Neural progenitor cell (in vitro differentiated cells): ENCODE measurements at regions not wholly inside any gene's neighbourhood (a gene's known extent, or its start where the extent isn't known, plus 50 kb on each side); places are given as distances from the start of the nearest gene placed in this dataset.

Experiments used
- DNase-seq: peaks from one replicate; pipeline ENCODE4 v3.0.0-alpha.2; 2016; ENCODE audit warnings: low spot score
- H2AFZ ChIP-seq: fragments of 200-600 bp; sonication (generic); replicated peaks from 2 replicates; pipeline ENCODE4 v1.6.1; 2016; ENCODE audit warnings: antibody characterized with exemption
- H3F3A ChIP-seq: fragments of 200-600 bp; sonication (generic); 2 replicates; pipeline ENCODE4 v1.6.1; 2016; ENCODE audit warnings: antibody characterized with exemption, low read depth
- H3K27ac ChIP-seq: fragments of 200-600 bp; sonication (generic); 2 replicates; pipeline ENCODE4 v1.5.1; 2016; ENCODE audit warnings: mild to moderate bottlenecking
- H3K27me3 ChIP-seq: fragments of 200-600 bp; sonication (generic); 2 replicates; pipeline ENCODE4 v1.6.1; 2016; ENCODE audit warnings: mild to moderate bottlenecking, moderate library complexity
- H3K36me3 ChIP-seq: fragments of 200-600 bp; sonication (generic); 2 replicates; pipeline ENCODE4 v1.5.1; 2016
- H3K4me1 ChIP-seq: fragments of 200-600 bp; sonication (generic); 2 replicates; pipeline ENCODE4 v1.6.1; 2016; ENCODE audit warnings: mixed run types
- H3K4me2 ChIP-seq: fragments of 200-600 bp; sonication (generic); 2 replicates; pipeline ENCODE4 v1.6.1; 2016
- H3K4me3 ChIP-seq: fragments of 200-600 bp; sonication (generic); 2 replicates; pipeline ENCODE4 v1.5.1; 2016
- H3K79me2 ChIP-seq: fragments of 200-600 bp; sonication (generic); 2 replicates; pipeline ENCODE4 v1.6.1; 2016; ENCODE audit warnings: low read depth
- H3K9ac ChIP-seq: fragments of 200-600 bp; sonication (generic); 2 replicates; pipeline ENCODE4 v1.6.1; 2016
- H3K9me3 ChIP-seq: fragments of 200-600 bp; sonication (generic); 2 replicates; pipeline ENCODE4 v1.5.1; 2016; ENCODE audit warnings: low read depth
- H4K20me1 ChIP-seq: fragments of 200-600 bp; sonication (generic); 2 replicates; pipeline ENCODE4 v1.6.1; 2016; ENCODE audit warnings: low read depth
- H3K27ac Mint-ChIP-seq: 3 replicates; pipeline ENCODE4 v1.8.0; 2021; ENCODE audit warnings: mixed read lengths
- H3K27me3 Mint-ChIP-seq: 2 replicates; pipeline ENCODE4 v1.8.0; 2022; ENCODE audit warnings: low read depth, mild to moderate bottlenecking, inconsistent platforms, moderate library complexity, mixed read lengths; ENCODE audit not compliant: insufficient read depth
- H3K36me3 Mint-ChIP-seq: 3 replicates; pipeline ENCODE4 v1.8.0; 2021; ENCODE audit warnings: mixed read lengths
- H3K4me1 Mint-ChIP-seq: 3 replicates; pipeline ENCODE4 v1.8.0; 2021; ENCODE audit warnings: mixed read lengths
- H3K4me3 Mint-ChIP-seq: 3 replicates; pipeline ENCODE4 v1.8.0; 2021; ENCODE audit warnings: mild to moderate bottlenecking, moderate library complexity, mixed read lengths
- H3K9me3 Mint-ChIP-seq: 3 replicates; pipeline ENCODE4 v1.8.0; 2020; ENCODE audit warnings: mixed read lengths
- EZH2 ChIP-seq: fragments of 200-600 bp; sonication (generic); IDR thresholded peaks from 2 replicates; pipeline ENCODE4 v1.6.1; 2017; ENCODE audit warnings: antibody characterized with exemption, mild to moderate bottlenecking, moderate library complexity
- EZH2phosphoT487 ChIP-seq: fragments of 200-600 bp; sonication (generic); IDR thresholded peaks from 2 replicates; pipeline ENCODE4 v1.6.1; 2017; ENCODE audit warnings: antibody characterized with exemption
- TF ChIP-seq, protein P1 (sequence below): fragments of 200-600 bp; sonication (generic); IDR thresholded peaks from 2 replicates; pipeline ENCODE4 v1.5.1; 2017; ENCODE audit warnings: antibody characterized with exemption, mild to moderate bottlenecking

DNA sequence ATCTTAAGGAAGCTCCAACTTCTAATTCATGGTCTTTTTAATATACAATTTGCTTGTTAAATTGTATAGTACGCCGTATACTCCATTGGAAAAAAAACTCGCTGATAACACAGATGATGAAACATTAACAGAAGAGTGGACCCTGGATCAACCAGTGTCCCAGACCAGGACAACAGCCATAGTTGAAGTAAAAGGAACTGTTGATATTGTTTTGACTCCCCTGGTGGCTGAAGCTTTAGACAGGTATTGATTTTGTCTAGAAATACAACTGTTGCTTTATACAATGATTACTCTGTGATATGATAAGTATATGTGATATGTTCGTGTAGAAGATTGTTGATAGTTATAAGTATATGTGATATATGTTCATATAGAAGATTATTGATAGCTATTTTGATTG, 91.7 kb downstream of the BLTP1 start:
- Histone ChIP-seq H3K4me1 (no peaks in the 10 kb centered on the region), H3K27me3 (no peaks in the 10 kb centered on the region), H2AFZ (no peak overlapping the region), H3K27ac (no peak overlapping the region), H3K9me3 (no peaks in the 10 kb centered on the region), H3K4me2 (no peak overlapping the region), H3K79me2 (no peaks in the 10 kb centered on the region), H3F3A (no peaks in the 10 kb centered on the region), H3K9ac (no peak overlapping the region), H4K20me1 (no peaks in the 10 kb centered on the region), H3K36me3 (peaks cover 9% of the 10 kb centered on the region), H3K4me3 (no peak overlapping the region)
- Mint-ChIP-seq H3K36me3 (peaks cover 15% of the 10 kb centered on the region), H3K9me3 (no peaks in the 10 kb centered on the region), H3K4me3 (no peak overlapping the region), H3K4me1 (no peaks in the 10 kb centered on the region), H3K27me3 (no peaks in the 10 kb centered on the region), H3K27ac (no peak overlapping the region)
- no peak for DNase-seq
- TF ChIP-seq EZH2phosphoT487 (no peak), EZH2 (no peak)
- TF ChIP-seq, protein P1, sequence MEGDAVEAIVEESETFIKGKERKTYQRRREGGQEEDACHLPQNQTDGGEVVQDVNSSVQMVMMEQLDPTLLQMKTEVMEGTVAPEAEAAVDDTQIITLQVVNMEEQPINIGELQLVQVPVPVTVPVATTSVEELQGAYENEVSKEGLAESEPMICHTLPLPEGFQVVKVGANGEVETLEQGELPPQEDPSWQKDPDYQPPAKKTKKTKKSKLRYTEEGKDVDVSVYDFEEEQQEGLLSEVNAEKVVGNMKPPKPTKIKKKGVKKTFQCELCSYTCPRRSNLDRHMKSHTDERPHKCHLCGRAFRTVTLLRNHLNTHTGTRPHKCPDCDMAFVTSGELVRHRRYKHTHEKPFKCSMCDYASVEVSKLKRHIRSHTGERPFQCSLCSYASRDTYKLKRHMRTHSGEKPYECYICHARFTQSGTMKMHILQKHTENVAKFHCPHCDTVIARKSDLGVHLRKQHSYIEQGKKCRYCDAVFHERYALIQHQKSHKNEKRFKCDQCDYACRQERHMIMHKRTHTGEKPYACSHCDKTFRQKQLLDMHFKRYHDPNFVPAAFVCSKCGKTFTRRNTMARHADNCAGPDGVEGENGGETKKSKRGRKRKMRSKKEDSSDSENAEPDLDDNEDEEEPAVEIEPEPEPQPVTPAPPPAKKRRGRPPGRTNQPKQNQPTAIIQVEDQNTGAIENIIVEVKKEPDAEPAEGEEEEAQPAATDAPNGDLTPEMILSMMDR = no peak

DNA sequence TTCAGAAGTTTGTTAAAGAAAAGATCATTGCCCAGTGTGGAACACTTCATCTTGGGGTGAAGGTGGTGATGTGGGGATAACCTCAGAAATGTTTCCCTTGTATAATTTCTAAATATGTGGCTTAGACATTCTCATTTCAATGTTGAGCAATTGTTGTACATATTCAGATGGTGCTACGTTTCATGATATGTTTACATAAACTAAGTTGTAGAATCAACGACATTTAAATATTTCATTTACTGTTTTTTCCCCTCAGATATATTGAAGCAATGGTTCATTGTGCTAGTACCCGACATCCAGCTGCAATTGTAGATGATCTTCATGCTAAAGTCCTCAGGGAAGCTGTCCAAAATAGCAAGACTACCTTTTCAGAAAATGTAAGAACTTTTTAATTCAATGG, 92.6 kb downstream of the BLTP1 start:
- Histone ChIP-seq H3K4me1 (no peaks in the 10 kb centered on the region), H3K9ac (no peak overlapping the region), H3K79me2 (no peaks in the 10 kb centered on the region), H2AFZ (no peak overlapping the region), H3K4me3 (no peak overlapping the region), H3F3A (no peaks in the 10 kb centered on the region), H3K27me3 (no peaks in the 10 kb centered on the region), H3K4me2 (no peak overlapping the region), H3K27ac (no peak overlapping the region), H3K9me3 (no peaks in the 10 kb centered on the region), H4K20me1 (no peaks in the 10 kb centered on the region), H3K36me3 (peaks cover 9% of the 10 kb centered on the region)
- no peak overlapping the region for H3K27ac Mint-ChIP-seq
- H3K27me3 Mint-ChIP-seq = no peaks in the 10 kb centered on the region
- TF ChIP-seq, protein P1 = no peak
- TF ChIP-seq EZH2phosphoT487 (no peak), EZH2 (no peak)
- no peak overlapping the region for H3K4me3 Mint-ChIP-seq
- H3K4me1 Mint-ChIP-seq = no peaks in the 10 kb centered on the region
- H3K36me3 Mint-ChIP-seq = peaks cover 12% of the 10 kb centered on the region
- no peak for DNase-seq
- no peaks in the 10 kb centered on the region for H3K9me3 Mint-ChIP-seq

DNA sequence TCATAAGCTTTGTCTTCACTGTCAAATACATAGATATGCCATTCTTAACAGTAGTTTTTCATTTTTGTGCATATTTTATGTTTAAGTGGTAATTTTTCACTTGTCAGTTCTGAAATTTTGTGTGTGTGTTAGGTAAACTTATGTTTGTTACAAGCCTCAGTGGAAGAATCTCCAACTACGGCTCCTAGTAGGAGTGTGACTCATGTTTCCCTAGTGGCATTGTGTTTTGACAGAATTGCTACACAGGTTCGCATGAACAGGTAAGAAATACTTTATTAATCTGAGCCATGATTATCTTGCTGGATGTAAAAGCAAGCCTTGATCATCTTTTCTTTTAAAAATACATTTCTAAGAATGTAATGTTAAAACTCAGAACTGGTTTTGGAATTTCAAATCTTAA, 94.4 kb downstream of the BLTP1 start:
- Histone ChIP-seq H3K79me2 (no peaks in the 10 kb centered on the region), H3K36me3 (peaks cover 19% of the 10 kb centered on the region), H3K27ac (no peak overlapping the region), H3K9ac (no peak overlapping the region), H3K27me3 (no peaks in the 10 kb centered on the region), H3K4me1 (no peaks in the 10 kb centered on the region), H4K20me1 (no peaks in the 10 kb centered on the region), H3K4me2 (no peak overlapping the region), H2AFZ (no peak overlapping the region), H3K4me3 (no peak overlapping the region), H3F3A (no peaks in the 10 kb centered on the region), H3K9me3 (no peaks in the 10 kb centered on the region)
- Mint-ChIP-seq H3K36me3 (peaks cover 12% of the 10 kb centered on the region), H3K4me1 (no peaks in the 10 kb centered on the region), H3K9me3 (no peaks in the 10 kb centered on the region), H3K27me3 (no peaks in the 10 kb centered on the region), H3K4me3 (no peak overlapping the region), H3K27ac (no peak overlapping the region)
- no peak for DNase-seq
- TF ChIP-seq, protein P1 = no peak
- TF ChIP-seq EZH2phosphoT487 (no peak), EZH2 (no peak)

DNA sequence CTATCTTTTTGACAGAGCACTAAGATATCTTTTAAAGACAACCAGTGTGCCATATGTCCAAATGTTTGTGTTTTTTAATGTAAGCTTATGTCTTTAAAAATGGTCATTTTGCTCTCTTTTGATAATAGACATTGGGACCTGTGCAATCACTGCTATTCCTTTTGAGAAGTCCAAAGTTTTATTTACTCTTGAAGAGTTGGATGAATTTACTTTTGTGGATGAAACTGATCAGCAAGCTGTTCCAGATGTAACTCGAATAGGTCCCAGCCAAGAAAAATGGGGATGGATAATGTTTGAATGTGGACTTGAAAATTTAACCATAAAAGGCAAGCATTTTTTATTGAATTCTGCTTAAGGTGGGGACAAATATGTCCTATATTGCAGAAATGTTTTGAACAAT, 97.2 kb downstream of the BLTP1 start:
- no peaks in the 10 kb centered on the region for H3K4me1 Mint-ChIP-seq
- Histone ChIP-seq H3K9ac (no peak overlapping the region), H3K4me3 (no peak overlapping the region), H3K9me3 (no peaks in the 10 kb centered on the region), H2AFZ (no peak overlapping the region), H3K4me2 (no peak overlapping the region), H3K27ac (no peak overlapping the region), H3K79me2 (no peaks in the 10 kb centered on the region), H4K20me1 (no peaks in the 10 kb centered on the region), H3K4me1 (no peaks in the 10 kb centered on the region), H3K36me3 (peaks cover 19% of the 10 kb centered on the region), H3K27me3 (no peaks in the 10 kb centered on the region), H3F3A (no peaks in the 10 kb centered on the region)
- no peak for DNase-seq
- H3K9me3 Mint-ChIP-seq = no peaks in the 10 kb centered on the region
- H3K36me3 Mint-ChIP-seq = peaks cover 28% of the 10 kb centered on the region
- no peak overlapping the region for H3K4me3 Mint-ChIP-seq
- no peaks in the 10 kb centered on the region for H3K27me3 Mint-ChIP-seq
- no peak for TF ChIP-seq EZH2phosphoT487
- TF ChIP-seq, protein P1 = no peak
- H3K27ac Mint-ChIP-seq = no peak overlapping the region
